ENCODE measurements at regions not wholly inside any gene's neighbourhood (a gene's known extent, or its start where the extent isn't known, plus 50 kb on each side); places are given as distances from the start of the nearest gene placed in this dataset.

DNA sequence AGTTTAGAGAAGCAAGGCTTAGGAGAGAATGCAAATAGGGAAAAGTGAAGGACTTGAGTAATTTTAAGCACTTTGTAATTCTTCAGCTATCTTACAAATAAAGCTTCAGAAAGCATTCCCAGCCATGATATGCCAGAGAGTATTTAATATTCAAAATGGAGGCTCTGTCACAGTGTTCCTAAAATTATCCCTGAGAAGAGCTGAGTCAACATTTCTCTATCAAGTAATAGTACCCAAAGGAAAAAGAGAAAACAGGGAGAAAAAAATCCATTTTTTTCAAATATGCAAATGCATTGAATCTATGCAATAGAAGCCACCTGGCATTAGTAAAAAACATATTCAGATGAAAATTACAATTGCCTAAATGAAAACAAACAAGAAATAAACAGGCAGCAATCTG lies 392.6 kb upstream of the FAM174A start:
- CTCF ChIA-PET (ENCODE audit: partially characterized antibody): no interaction called here
- no peak overlapping the region for H4K5ac ChIP-seq (ENCODE audit: insufficient read length, low read depth, low read length)
- H2AFZ ChIP-seq (ENCODE audit: low read length): no peak overlapping the region
- H3K79me2 ChIP-seq (ENCODE audit: control insufficient read depth in 1 of 2, insufficient read depth in 2 of 2, low read length in 2 of 2): no peaks in the 10 kb centered on the region
- H3K9me3 ChIP-seq (ENCODE audit: insufficient read depth in 2 of 2, low read depth in 1 of 2, low read length in 1 of 2): no peaks in the 10 kb centered on the region
- no peak overlapping the region for H3K4me2 ChIP-seq (ENCODE audit: insufficient read depth in 1 of 2, low read depth in 2 of 2, low read length in 2 of 2)
- no peak overlapping the region for H3K23ac ChIP-seq (ENCODE audit: insufficient read length)
- no peaks in the 10 kb centered on the region for H4K20me1 ChIP-seq (replicated peaks in 1 of 2; ENCODE audit: control insufficient read depth in 1 of 2, insufficient read depth in 2 of 2, low read length in 2 of 2)
- H4K91ac ChIP-seq (replicated peaks; ENCODE audit: insufficient read length, low read length): no peak overlapping the region
- no peaks in the 10 kb centered on the region for H3K36me3 ChIP-seq (ENCODE audit: control insufficient read depth in 2 of 4, insufficient read depth in 4 of 4, low read length in 3 of 4)
- no peak for DNase-seq (ENCODE audit: low read depth in 1 of 2, low spot score in 2 of 2)
- no peak overlapping the region for H3K4ac ChIP-seq (replicated peaks; ENCODE audit: insufficient read length, low read depth, low read length)
- no peak overlapping the region for H3K56ac ChIP-seq (replicated peaks; ENCODE audit: insufficient read length, low read depth, low read length)
- no peak overlapping the region for H2BK15ac ChIP-seq (ENCODE audit: low read length)
- H2BK120ac ChIP-seq (replicated peaks; ENCODE audit: low read depth, low read length): no peak overlapping the region
- H2BK20ac ChIP-seq (ENCODE audit: low read length): no peak overlapping the region
- no peaks in the 10 kb centered on the region for H3K27me3 ChIP-seq (replicated peaks in 1 of 4; ENCODE audit: control insufficient read depth in 3 of 4, extremely low read depth in 1 of 4, insufficient read depth in 3 of 4, low read length in 3 of 4)
- H3K14ac ChIP-seq (ENCODE audit: insufficient read length): no peak overlapping the region
- POLR2A ChIA-PET (ENCODE audit: partially characterized antibody): no interaction called here
- H3K23me2 ChIP-seq (ENCODE audit: low read depth, low read length): no peaks in the 10 kb centered on the region; the same call in 1 of the 2 replicates
- no peak overlapping the region for H3K9ac ChIP-seq (replicated peaks in 1 of 4; ENCODE audit: extremely low read depth in 1 of 4, low read depth in 3 of 4, low read length in 3 of 4)
- no peak overlapping the region for H2BK12ac ChIP-seq (ENCODE audit: low read depth, low read length)
- H3K79me1 ChIP-seq (ENCODE audit: low read depth, low read length): no peaks in the 10 kb centered on the region
- H2BK5ac ChIP-seq (ENCODE audit: low read depth, low read length): no peak overlapping the region
- TF ChIP-seq GABPA (IDR thresholded peaks at IDR 0.05; ENCODE audit: borderline replicate concordance, insufficient read depth, low read length) (no peak), SIX5 (IDR thresholded peaks at IDR 0.05; ENCODE audit: low read depth, low read length) (no peak), MAFK (IDR thresholded peaks at IDR 0.05; ENCODE audit: low read depth, low read length) (peak; percentile 21; the same call in 1 of the 2 replicates)
- H3K4me1 ChIP-seq (replicated peaks in 1 of 4; ENCODE audit: control insufficient read depth in 3 of 4, insufficient read depth in 4 of 4, low read length in 3 of 4): no peaks in the 10 kb centered on the region
- H3K4me3 ChIP-seq (ENCODE audit: extremely low read depth in 1 of 4, insufficient read depth in 2 of 4, low read depth in 3 of 4, low read length in 4 of 4): no peak overlapping the region
- H2AK5ac ChIP-seq (ENCODE audit: low read depth, low read length): no peak overlapping the region
- H3K18ac ChIP-seq (ENCODE audit: extremely low read depth, low read length): no peak overlapping the region
- no peak overlapping the region for H4K8ac ChIP-seq (ENCODE audit: extremely low read depth, insufficient read depth, low read length)
- FAIRE-seq: no peak
- no peak overlapping the region for H3K27ac ChIP-seq (ENCODE audit: low read depth, low read length)

Data from H1 (cell line).